ENCODE measurements at regions not wholly inside any gene's neighbourhood (a gene's known extent, or its start where the extent isn't known, plus 50 kb on each side); places are given as distances from the start of the nearest gene placed in this dataset.

GRCh38 chr11:15532432-15532831, 417.7 kb downstream of the INSC start:
- Histone ChIP-seq H2AFZ (no peak overlapping the region), H3K79me2 (replicated peaks; ENCODE audit: insufficient read depth) (no peaks in the 10 kb centered on the region), H3K9me2 (ENCODE audit: insufficient read depth) (no peaks in the 10 kb centered on the region), H3K27ac (ENCODE audit: low read depth) (no peak overlapping the region), H3K4me2 (no peak overlapping the region), H3K4me1 (ENCODE audit: insufficient read depth) (no peaks in the 10 kb centered on the region), H3F3A (replicated peaks; ENCODE audit: low read depth) (no peaks in the 10 kb centered on the region), H3K27me3 (ENCODE audit: insufficient read depth) (no peaks in the 10 kb centered on the region), H4K20me1 (replicated peaks; ENCODE audit: insufficient read depth) (no peaks in the 10 kb centered on the region), H3K36me3 (ENCODE audit: insufficient read depth) (no peaks in the 10 kb centered on the region), H3K4me3 (no peak overlapping the region)
- DNase-seq (ENCODE audit: low spot score) (no peak), ATAC-seq (no peak)
- H3K27ac Mint-ChIP-seq: no peak overlapping the region
- no peak for TF ChIP-seq CTCF (conservative IDR thresholded peaks at IDR 0.05; ENCODE audit: low read depth in 2 of 2)
- no peaks in the 10 kb centered on the region for H3K36me3 Mint-ChIP-seq (ENCODE audit: low read depth)
- peaks cover 3% of the 10 kb centered on the region for H3K27me3 Mint-ChIP-seq (ENCODE audit: insufficient read depth, low read depth, poor library complexity)
- no peak overlapping the region for H3K4me3 Mint-ChIP-seq
- H3K9me3 Mint-ChIP-seq: peaks cover 8% of the 10 kb centered on the region; the same call in 2 of the 3 replicates
- H3K4me1 Mint-ChIP-seq: peaks cover 6% of the 10 kb centered on the region; the same call in 2 of the 3 replicates

GRCh38 chr11:15534266-15534665, 419.5 kb downstream of the INSC start:
- H3K36me3 Mint-ChIP-seq (ENCODE audit: low read depth): no peaks in the 10 kb centered on the region
- TF ChIP-seq STAT1 (IDR thresholded peaks at IDR 0.05; ENCODE audit: unreplicated experiment): no peak
- TF ChIP-seq ZNF331 (CRISPR knock-in tag; IDR thresholded peaks at IDR 0.05; ENCODE audit: low read depth): no peak
- TF ChIP-seq JUNB (IDR thresholded peaks at IDR 0.05; ENCODE audit: unreplicated experiment): no peak
- TF ChIP-seq CTCF (conservative IDR thresholded peaks at IDR 0.05; ENCODE audit: low read depth in 2 of 2): no peak
- TF ChIP-seq NANOG (IDR thresholded peaks at IDR 0.05; ENCODE audit: borderline replicate concordance): no peak
- no peak for TF ChIP-seq REST (IDR thresholded peaks at IDR 0.05; ENCODE audit: unreplicated experiment)
- no peak for TF ChIP-seq POLR2AphosphoS5 (IDR thresholded peaks at IDR 0.05; ENCODE audit: low read depth)
- TF ChIP-seq EZH2phosphoT487 (IDR thresholded peaks at IDR 0.05; ENCODE audit: unreplicated experiment): no peak
- TF ChIP-seq ETS1 (IDR thresholded peaks at IDR 0.05): no peak
- TF ChIP-seq ZNF114 (CRISPR knock-in tag; IDR thresholded peaks at IDR 0.05): no peak
- TF ChIP-seq EZH2 (IDR thresholded peaks at IDR 0.05; ENCODE audit: low read depth, unreplicated experiment): no peak
- no peak for TF ChIP-seq CREB1 (CRISPR knock-in tag; IDR thresholded peaks at IDR 0.05; ENCODE audit: low read depth)

More at GRCh38 chr11:15534266-15534665, 419.5 kb downstream of the INSC start:
- H3K27me3 ChIP-seq (ENCODE audit: insufficient read depth): no peaks in the 10 kb centered on the region
- Mint-ChIP-seq H3K4me1 (peaks cover 13% of the 10 kb centered on the region; the same call in 2 of the 3 replicates), H3K27ac (no peak overlapping the region), H3K27me3 (ENCODE audit: insufficient read depth, low read depth, poor library complexity) (peaks cover 3% of the 10 kb centered on the region), H3K9me3 (no peaks in the 10 kb centered on the region), H3K4me3 (no peak overlapping the region)
- ATAC-seq (no peak), DNase-seq (ENCODE audit: low spot score) (no peak)
- no peaks in the 10 kb centered on the region for H4K20me1 ChIP-seq (replicated peaks; ENCODE audit: insufficient read depth)
- H2AFZ ChIP-seq: no peak overlapping the region
- no peaks in the 10 kb centered on the region for H3K9me2 ChIP-seq (ENCODE audit: insufficient read depth)
- no peaks in the 10 kb centered on the region for H3K79me2 ChIP-seq (replicated peaks; ENCODE audit: insufficient read depth)
- H3K4me2 ChIP-seq: no peak overlapping the region
- 0 out of 2 replicates have a peak, but pooled peaks cover under 1% of the 10 kb centered on the region for H3K4me1 ChIP-seq (ENCODE audit: insufficient read depth)
- no peak overlapping the region for H3K4me3 ChIP-seq
- no peaks in the 10 kb centered on the region for H3K36me3 ChIP-seq (ENCODE audit: insufficient read depth)
- H3F3A ChIP-seq (replicated peaks; ENCODE audit: low read depth): no peaks in the 10 kb centered on the region
- no peak overlapping the region for H3K27ac ChIP-seq (ENCODE audit: low read depth)
